ENCODE measurements at regions not wholly inside any gene's neighbourhood (a gene's known extent, or its start where the extent isn't known, plus 50 kb on each side); places are given as distances from the start of the nearest gene placed in this dataset.

GRCh38 chr7:136138991-136139390, 161.8 kb upstream of the MTPN start:
- no peak for DNase-seq (ENCODE audit: low read depth in 2 of 2)
- no peak overlapping the region for H3K4me3 ChIP-seq (replicated peaks in 1 of 2; ENCODE audit: low read depth in 2 of 2, low read length in 2 of 2)
- no peak for TF ChIP-seq CTCF (IDR thresholded peaks at IDR 0.05; ENCODE audit: low read depth, low read length)

GRCh38 chr7:136136906-136137454, 159.8 kb upstream of the MTPN start:
- no peak for DNase-seq (ENCODE audit: low read depth in 2 of 2)
- H3K4me3 ChIP-seq (replicated peaks in 1 of 2; ENCODE audit: low read depth in 2 of 2, low read length in 2 of 2): no peak overlapping the region
- TF ChIP-seq CTCF (IDR thresholded peaks at IDR 0.05; ENCODE audit: low read depth, low read length): no peak

- no peak overlapping the region for H3K4me3 ChIP-seq (replicated peaks in 1 of 2; ENCODE audit: low read depth in 2 of 2, low read length in 2 of 2)
- peak in 1 of 2 donors; percentile 56 for DNase-seq (ENCODE audit: low read depth in 2 of 2)
- TF ChIP-seq CTCF (IDR thresholded peaks at IDR 0.05; ENCODE audit: low read depth, low read length): no peak
These were observed 157.3 kb upstream of the MTPN start for GRCh38 chr7:136134503-136134902.

GRCh38 chr7:136133551-136133950, 156.4 kb upstream of the MTPN start:
- TF ChIP-seq CTCF (IDR thresholded peaks at IDR 0.05; ENCODE audit: low read depth, low read length): no peak
- peak; percentile 14 to 24 for DNase-seq (ENCODE audit: low read depth in 2 of 2)
- no peak overlapping the region for H3K4me3 ChIP-seq (replicated peaks in 1 of 2; ENCODE audit: low read depth in 2 of 2, low read length in 2 of 2)

GRCh38 chr7:136131304-136131630, 154.1 kb upstream of the MTPN start:
- TF ChIP-seq CTCF (IDR thresholded peaks at IDR 0.05; ENCODE audit: low read depth, low read length): no peak
- no peak for DNase-seq (ENCODE audit: low read depth in 2 of 2)
- no peak overlapping the region for H3K4me3 ChIP-seq (replicated peaks in 1 of 2; ENCODE audit: low read depth in 2 of 2, low read length in 2 of 2)

- no peak overlapping the region for H3K4me3 ChIP-seq (replicated peaks in 1 of 2; ENCODE audit: low read depth in 2 of 2, low read length in 2 of 2)
- no peak for DNase-seq (ENCODE audit: low read depth in 2 of 2)
- no peak for TF ChIP-seq CTCF (IDR thresholded peaks at IDR 0.05; ENCODE audit: low read depth, low read length)
These were observed 153.5 kb upstream of the MTPN start for GRCh38 chr7:136130511-136131303.
